H1 (cell line): ENCODE measurements at regions not wholly inside any gene's neighbourhood (a gene's known extent, or its start where the extent isn't known, plus 50 kb on each side); places are given as distances from the start of the nearest gene placed in this dataset.

Experiments
- CTCF ChIA-PET: fragments of 300-600 bp; sonication (Branson Sonifier 250); formaldehyde crosslinking; loops from one replicate; lab custom pipeline; 2021; ENCODE audit not compliant: partially characterized antibody; lab: Charles Lee
- POLR2A ChIA-PET: fragments of 300-600 bp; sonication (Branson Sonifier 250); formaldehyde crosslinking; loops from one replicate; lab custom pipeline; 2021; ENCODE audit warnings: inconsistent platforms; ENCODE audit not compliant: partially characterized antibody; lab: Charles Lee
- DNase-seq, 2 experiments: peaks; one replicate each; pipeline versions ENCODE4 v3.0.0 to v3.0.0-alpha.2; 2010 to 2022; ENCODE audit warnings: low spot score in 2 of 2, low read depth in 1 of 2, mixed read lengths in 1 of 2
- FAIRE-seq: peaks from 2 replicates; lab custom pipeline; 2011; peaks lifted over from hg19 to GRCh38; lab: Jason Lieb, UNC
- H2AFZ ChIP-seq: 2 replicates; pipeline ENCODE4 v1.8.1; 2012; ENCODE audit warnings: low read length, inconsistent platforms
- H2AK5ac ChIP-seq: 2 replicates; pipeline ENCODE4 v1.6.1; 2013; ENCODE audit warnings: low read depth, low read length
- H2BK120ac ChIP-seq: replicated peaks from 2 replicates; pipeline ENCODE3; 2013; ENCODE audit warnings: low read depth, low read length, inconsistent platforms
- H2BK12ac ChIP-seq: 2 replicates; pipeline ENCODE4 v1.6.1; 2013; ENCODE audit warnings: low read depth, low read length
- H2BK15ac ChIP-seq: 2 replicates; pipeline ENCODE4 v1.6.1; 2013; ENCODE audit warnings: low read length
- H2BK20ac ChIP-seq: 2 replicates; pipeline ENCODE4 v1.6.1; 2013; ENCODE audit warnings: low read length
- H2BK5ac ChIP-seq: 2 replicates; pipeline ENCODE4 v1.6.1; 2013; ENCODE audit warnings: low read depth, low read length
- H3K14ac ChIP-seq: 2 replicates; pipeline ENCODE4 v1.6.1; 2013; ENCODE audit warnings: inconsistent platforms; ENCODE audit not compliant: insufficient read length
- H3K18ac ChIP-seq: 2 replicates; pipeline ENCODE4 v1.6.1; 2013; ENCODE audit warnings: low read length; ENCODE audit errors: extremely low read depth
- H3K23ac ChIP-seq: 2 replicates; pipeline ENCODE4 v1.6.1; 2013; ENCODE audit warnings: inconsistent platforms; ENCODE audit not compliant: insufficient read length
- H3K23me2 ChIP-seq: 2 replicates; pipeline ENCODE4 v1.6.1; 2013; ENCODE audit warnings: low read depth, low read length
- H3K27ac ChIP-seq: 2 replicates; pipeline ENCODE4 v1.6.1; 2011; ENCODE audit warnings: low read depth, low read length, inconsistent platforms
- H3K27me3 ChIP-seq, 4 experiments: replicated peaks in 1 of 4; 1 replicate in 1 of 4; 2 replicates in 3 of 4; pipeline versions ENCODE4 v1.6.1 to v1.8.1; 2011 to 2013; ENCODE audit warnings: low read length in 3 of 4, mild to moderate bottlenecking in 3 of 4, inconsistent platforms in 2 of 4, mixed read lengths in 2 of 4, moderate library complexity in 1 of 4; ENCODE audit not compliant: control insufficient read depth in 3 of 4, insufficient read depth in 3 of 4; ENCODE audit errors: extremely low read depth in 1 of 4
- H3K36me3 ChIP-seq, 4 experiments: 2 replicates each; pipeline versions ENCODE4 v1.6.1 to v1.8.1; 2011 to 2013; ENCODE audit warnings: mild to moderate bottlenecking in 4 of 4, low read length in 3 of 4, moderate library complexity in 2 of 4, control low read depth in 1 of 4, inconsistent platforms in 1 of 4; ENCODE audit not compliant: insufficient read depth in 4 of 4, control insufficient read depth in 2 of 4
- H3K4ac ChIP-seq: replicated peaks from 2 replicates; pipeline ENCODE3; 2013; ENCODE audit warnings: low read length, low read depth, mixed read lengths, inconsistent platforms; ENCODE audit not compliant: insufficient read length
- H3K4me1 ChIP-seq, 4 experiments: replicated peaks in 1 of 4; 1 replicate in 1 of 4; 2 replicates in 3 of 4; pipeline versions ENCODE4 v1.6.1 to v1.8.1; 2011 to 2013; ENCODE audit warnings: low read length in 3 of 4, inconsistent platforms in 2 of 4, mixed read lengths in 1 of 4; ENCODE audit not compliant: insufficient read depth in 4 of 4, control insufficient read depth in 3 of 4
- H3K4me2 ChIP-seq, 2 experiments: 2 replicates each; pipeline versions ENCODE4 v1.6.1 to v1.8.1; 2011 to 2013; ENCODE audit warnings: low read depth in 2 of 2, low read length in 2 of 2, control low read depth in 1 of 2, inconsistent platforms in 1 of 2, mild to moderate bottlenecking in 1 of 2; ENCODE audit not compliant: insufficient read depth in 1 of 2
- H3K4me3 ChIP-seq, 4 experiments: fragments of 200-600, 300-600 bp in 1 of 4; sonication (generic), shearing (Covaris generic), sonication (Bioruptor Twin) in 1 of 4; 2 replicates each; pipeline versions ENCODE4 v1.5.1 to v1.8.1; 2011 to 2016; ENCODE audit warnings: low read length in 4 of 4, low read depth in 3 of 4, control low read depth in 2 of 4, inconsistent platforms in 2 of 4, mild to moderate bottlenecking in 2 of 4, mixed read lengths in 1 of 4, moderate library complexity in 1 of 4; ENCODE audit not compliant: insufficient read depth in 2 of 4; ENCODE audit errors: extremely low read depth in 1 of 4
- H3K56ac ChIP-seq: replicated peaks from 2 replicates; pipeline ENCODE3; 2013; ENCODE audit warnings: low read depth, mild to moderate bottlenecking, mixed read lengths, low read length, inconsistent platforms; ENCODE audit not compliant: insufficient read length
- H3K79me1 ChIP-seq: 2 replicates; pipeline ENCODE4 v1.6.1; 2013; ENCODE audit warnings: low read depth, low read length, control low read depth
- H3K79me2 ChIP-seq, 2 experiments: 2 replicates each; pipeline versions ENCODE4 v1.6.1 to v1.8.1; 2012 to 2013; ENCODE audit warnings: low read length in 2 of 2, mild to moderate bottlenecking in 2 of 2, inconsistent platforms in 1 of 2; ENCODE audit not compliant: insufficient read depth in 2 of 2, control insufficient read depth in 1 of 2
- H3K9ac ChIP-seq, 4 experiments: replicated peaks in 1 of 4; 1 replicate in 1 of 4; 2 replicates in 3 of 4; pipeline versions ENCODE4 v1.6.1 to v1.8.1; 2011 to 2013; ENCODE audit warnings: low read depth in 3 of 4, low read length in 3 of 4, control low read depth in 2 of 4, mild to moderate bottlenecking in 2 of 4, moderate library complexity in 2 of 4, inconsistent platforms in 1 of 4; ENCODE audit errors: extremely low read depth in 1 of 4
- H3K9me3 ChIP-seq, 2 experiments: 2 replicates each; pipeline versions ENCODE4 v1.6.1 to v1.8.1; 2012 to 2013; ENCODE audit warnings: mild to moderate bottlenecking in 2 of 2, moderate library complexity in 2 of 2, control low read depth in 1 of 2, inconsistent platforms in 1 of 2, low read depth in 1 of 2, low read length in 1 of 2, mixed read lengths in 1 of 2; ENCODE audit not compliant: insufficient read depth in 2 of 2
- H4K20me1 ChIP-seq, 2 experiments: replicated peaks in 1 of 2; 2 replicates each; pipeline versions ENCODE3 to v1.8.1; 2011 to 2013; ENCODE audit warnings: inconsistent platforms in 2 of 2, low read length in 2 of 2, mild to moderate bottlenecking in 1 of 2; ENCODE audit not compliant: insufficient read depth in 2 of 2, control insufficient read depth in 1 of 2
- H4K5ac ChIP-seq: 2 replicates; pipeline ENCODE4 v1.6.1; 2013; ENCODE audit warnings: low read length, low read depth, mixed read lengths, inconsistent platforms; ENCODE audit not compliant: insufficient read length
- H4K8ac ChIP-seq: 2 replicates; pipeline ENCODE4 v1.8.0; 2013; ENCODE audit warnings: mild to moderate bottlenecking, moderate library complexity, low read length, inconsistent platforms; ENCODE audit not compliant: insufficient read depth; ENCODE audit errors: extremely low read depth
- H4K91ac ChIP-seq: replicated peaks from 2 replicates; pipeline ENCODE3; 2013; ENCODE audit warnings: low read length, mixed read lengths, inconsistent platforms; ENCODE audit not compliant: insufficient read length
- RNF2 ChIP-seq: fragments of 200-900, 300-1000 bp; sonication (generic); IDR thresholded peaks from 2 replicates; pipeline ENCODE4 v1.7.1; 2016; ENCODE audit warnings: borderline replicate concordance, low read depth, mild to moderate bottlenecking, antibody characterized with exemption, low read length; ENCODE audit not compliant: poor library complexity, severe bottlenecking; ENCODE audit errors: missing control alignments
- WGBS, 2 experiments: shearing (Covaris generic) in 1 of 2; methylation state at CpG; one replicate each; pipeline versions ENCODE4 v1.1.6 to v1.1.7; 2013 to 2015; ENCODE audit warnings: low lambda C conversion rate in 2 of 2, mixed read lengths in 2 of 2, inconsistent platforms in 1 of 2, low coverage in 1 of 2, missing lambda C conversion rate in 1 of 2; ENCODE audit not compliant: insufficient replicate concordance in 2 of 2, insufficient coverage in 1 of 2, insufficient read length in 1 of 2; ENCODE audit errors: extremely low coverage in 1 of 2, missing lambda C conversion rate in 1 of 2; 5-methylcytosine and 5-hydroxymethylcytosine counted together

GRCh38 chr3:158911586-158911985 lies 109.7 kb downstream of the MFSD1 start:
- no peak overlapping the region for H2AK5ac ChIP-seq
- H4K91ac ChIP-seq: no peak overlapping the region
- H2BK5ac ChIP-seq: no peak overlapping the region
- H3K79me1 ChIP-seq: no peaks in the 10 kb centered on the region
- CTCF ChIA-PET: interaction anchor here (1.1 to 4.9 kb wide), 18 partner anchors 9 to 348 kb away, joined by 3 to 41 read pairs (median 4); no protein-coding TSS in a partner anchor
- H3K27ac ChIP-seq: no peak overlapping the region
- no peak overlapping the region for H2BK12ac ChIP-seq
- H3K36me3 ChIP-seq: no peaks in the 10 kb centered on the region
- no peak overlapping the region for H3K14ac ChIP-seq
- TF ChIP-seq RNF2: no peak
- POLR2A ChIA-PET: no interaction called here
- H3K9ac ChIP-seq: no peak overlapping the region
- H3K56ac ChIP-seq: no peak overlapping the region
- no peak overlapping the region for H2BK20ac ChIP-seq
- 98% methylated on average over 6 of the region's 6 CpGs; no CpG with 5 or more reads in 1 of the 2 experiments for WGBS, 2 experiments
- no peak overlapping the region for H2BK15ac ChIP-seq
- no peak overlapping the region for H2AFZ ChIP-seq
- no peak overlapping the region for H3K4me3 ChIP-seq
- H3K23me2 ChIP-seq: no peaks in the 10 kb centered on the region; the same call in 1 of the 2 replicates
- no peak overlapping the region for H2BK120ac ChIP-seq
- DNase-seq: no peak
- no peak for FAIRE-seq
- no peaks in the 10 kb centered on the region for H3K79me2 ChIP-seq
- no peak overlapping the region for H3K23ac ChIP-seq
- H3K9me3 ChIP-seq: no peaks in the 10 kb centered on the region
- no peak overlapping the region for H4K5ac ChIP-seq
- no peaks in the 10 kb centered on the region for H3K4me1 ChIP-seq
- H4K8ac ChIP-seq: no peak overlapping the region
- no peaks in the 10 kb centered on the region for H3K27me3 ChIP-seq
- H3K4ac ChIP-seq: no peak overlapping the region
- no peaks in the 10 kb centered on the region for H4K20me1 ChIP-seq
- H3K4me2 ChIP-seq: no peak overlapping the region
- H3K18ac ChIP-seq: no peak overlapping the region
